Lower leg skin (tissue), 3 donors: ENCODE measurements at regions not wholly inside any gene's neighbourhood (a gene's known extent, or its start where the extent isn't known, plus 50 kb on each side); places are given as distances from the start of the nearest gene placed in this dataset.

Source experiments
- POLR2A ChIP-seq, 2 donors: fragments of 450-650 bp; IDR thresholded peaks; one replicate each; pipeline ENCODE4 v1.6.1; 2016 to 2017; ENCODE audit warnings: antibody characterized with exemption in 2 of 2, mild to moderate bottlenecking in 1 of 2, moderate library complexity in 1 of 2
- TF ChIP-seq, protein P1 (sequence below), 3 donors: fragments of 450-650 bp; IDR thresholded peaks; one replicate each; pipeline ENCODE4 v1.5.1; 2016; ENCODE audit warnings: antibody characterized with exemption in 3 of 3, mild to moderate bottlenecking in 3 of 3, moderate library complexity in 2 of 3

DNA sequence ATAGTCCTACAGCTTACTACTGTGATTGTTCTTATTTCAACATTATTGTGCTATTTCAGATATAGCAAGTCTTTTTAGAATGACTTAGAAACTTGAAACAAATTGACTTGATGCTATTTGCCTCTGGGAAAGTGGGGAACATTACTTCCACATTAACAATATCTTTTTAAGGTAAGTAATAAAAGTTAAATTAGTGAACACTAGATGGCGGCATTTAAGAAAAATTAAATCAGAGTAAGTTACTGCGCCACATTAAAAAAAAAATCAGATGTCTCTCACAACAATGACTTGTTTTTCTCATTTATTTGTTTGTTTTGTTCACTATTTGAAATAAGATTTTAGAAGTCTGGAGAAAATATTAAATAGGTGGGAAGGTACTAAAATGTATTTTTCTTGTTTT, 1026.9 kb upstream of the SLIT2 start:
- TF ChIP-seq POLR2A (IDR thresholded peaks at IDR 0.05) = no peak
- TF ChIP-seq, protein P1, sequence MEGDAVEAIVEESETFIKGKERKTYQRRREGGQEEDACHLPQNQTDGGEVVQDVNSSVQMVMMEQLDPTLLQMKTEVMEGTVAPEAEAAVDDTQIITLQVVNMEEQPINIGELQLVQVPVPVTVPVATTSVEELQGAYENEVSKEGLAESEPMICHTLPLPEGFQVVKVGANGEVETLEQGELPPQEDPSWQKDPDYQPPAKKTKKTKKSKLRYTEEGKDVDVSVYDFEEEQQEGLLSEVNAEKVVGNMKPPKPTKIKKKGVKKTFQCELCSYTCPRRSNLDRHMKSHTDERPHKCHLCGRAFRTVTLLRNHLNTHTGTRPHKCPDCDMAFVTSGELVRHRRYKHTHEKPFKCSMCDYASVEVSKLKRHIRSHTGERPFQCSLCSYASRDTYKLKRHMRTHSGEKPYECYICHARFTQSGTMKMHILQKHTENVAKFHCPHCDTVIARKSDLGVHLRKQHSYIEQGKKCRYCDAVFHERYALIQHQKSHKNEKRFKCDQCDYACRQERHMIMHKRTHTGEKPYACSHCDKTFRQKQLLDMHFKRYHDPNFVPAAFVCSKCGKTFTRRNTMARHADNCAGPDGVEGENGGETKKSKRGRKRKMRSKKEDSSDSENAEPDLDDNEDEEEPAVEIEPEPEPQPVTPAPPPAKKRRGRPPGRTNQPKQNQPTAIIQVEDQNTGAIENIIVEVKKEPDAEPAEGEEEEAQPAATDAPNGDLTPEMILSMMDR (IDR thresholded peaks at IDR 0.05) = no peak
